DND-41 (cell line): ENCODE measurements at regions not wholly inside any gene's neighbourhood (a gene's known extent, or its start where the extent isn't known, plus 50 kb on each side); places are given as distances from the start of the nearest gene placed in this dataset.

Experiments used
- CTCF ChIP-seq: IDR thresholded peaks from 2 replicates; pipeline ENCODE4 v1.5.1; 2012; ENCODE audit warnings: borderline replicate concordance, low read length, moderate library complexity, mild to moderate bottlenecking; ENCODE audit not compliant: poor library complexity, severe bottlenecking; ENCODE audit errors: extremely low read depth
- EZH2 ChIP-seq: IDR thresholded peaks from 3 replicates; pipeline ENCODE4 v1.6.1; 2012; ENCODE audit warnings: borderline replicate concordance, low read depth, mild to moderate bottlenecking, moderate library complexity, low read length, inconsistent platforms; ENCODE audit not compliant: severe bottlenecking

GRCh38 chr6:134533991-134534390, 216.1 kb upstream of the SGK1 start:
- no peak for TF ChIP-seq CTCF
- TF ChIP-seq EZH2, result no peak
